Neural cell (in vitro differentiated cells): ENCODE measurements at regions not wholly inside any gene's neighbourhood (a gene's known extent, or its start where the extent isn't known, plus 50 kb on each side); places are given as distances from the start of the nearest gene placed in this dataset.

ENCODE experiments used
- H2AFZ ChIP-seq: fragments of 200-600, 300-800 bp; sonication (generic), shearing (Covaris generic); 2 replicates; pipeline ENCODE4 v1.6.0; 2014; ENCODE audit warnings: low read depth, mild to moderate bottlenecking, antibody characterized with exemption, low read length, moderate library complexity
- H3F3A ChIP-seq: fragments of 200-600 bp; shearing (Covaris generic); 2 replicates; pipeline ENCODE4 v1.6.1; 2016; ENCODE audit warnings: mild to moderate bottlenecking, moderate library complexity, mixed read lengths, antibody characterized with exemption, low read length; ENCODE audit not compliant: insufficient read depth, poor library complexity, severe bottlenecking
- H3K27ac ChIP-seq: fragments of 200-600, 300-800 bp; sonication (generic), shearing (Covaris generic); 2 replicates; pipeline ENCODE4 v1.5.1; 2014; ENCODE audit warnings: mild to moderate bottlenecking, low read length, moderate library complexity
- H3K27me3 ChIP-seq: fragments of 300-800, 200-600 bp; sonication (generic), shearing (Covaris generic); 2 replicates; pipeline ENCODE4 v1.6.0; 2014; ENCODE audit warnings: mild to moderate bottlenecking, low read depth, low read length, moderate library complexity; ENCODE audit not compliant: insufficient read depth
- H3K36me3 ChIP-seq: fragments of 300-800, 200-600 bp; sonication (generic), shearing (Covaris generic); 2 replicates; pipeline ENCODE4 v1.5.1; 2014; ENCODE audit warnings: mild to moderate bottlenecking, antibody characterized with exemption, low read length, moderate library complexity; ENCODE audit not compliant: insufficient read depth
- H3K4me2 ChIP-seq: fragments of 300-800, 200-600 bp; sonication (generic), shearing (Covaris generic); 2 replicates; pipeline ENCODE4 v1.6.0; 2014; ENCODE audit warnings: mild to moderate bottlenecking, low read length
- H3K4me3 ChIP-seq: fragments of 300-800, 200-600 bp; sonication (generic), shearing (Covaris generic); 2 replicates; pipeline ENCODE4 v1.5.1; 2014; ENCODE audit warnings: mild to moderate bottlenecking, low read length, moderate library complexity
- H3K79me2 ChIP-seq: fragments of 200-600 bp; shearing (Covaris generic); replicated peaks from 2 replicates; pipeline ENCODE4 v1.6.0; 2014; ENCODE audit warnings: mild to moderate bottlenecking, low read length, moderate library complexity; ENCODE audit not compliant: insufficient read depth
- H3K9ac ChIP-seq: fragments of 300-800, 200-600 bp; sonication (generic), shearing (Covaris generic); 2 replicates; pipeline ENCODE4 v1.6.1; 2016; ENCODE audit warnings: mild to moderate bottlenecking, low read length, mixed read lengths
- H3K9me2 ChIP-seq: fragments of 200-600 bp; shearing (Covaris generic); 2 replicates; pipeline ENCODE4 v1.6.1; 2016; ENCODE audit warnings: mild to moderate bottlenecking, low read length, mixed read lengths; ENCODE audit not compliant: insufficient read depth
- H3K9me3 ChIP-seq: fragments of 200-600, 300-800 bp; sonication (generic), shearing (Covaris generic); 2 replicates; pipeline ENCODE4 v1.6.1; 2016; ENCODE audit warnings: mild to moderate bottlenecking, mixed run types, low read length, moderate library complexity, mixed read lengths
- H4K20me1 ChIP-seq: fragments of 200-600 bp; shearing (Covaris generic); 2 replicates; pipeline ENCODE4 v1.6.1; 2016; ENCODE audit warnings: mild to moderate bottlenecking, mixed run types; ENCODE audit not compliant: insufficient read depth
- CTCF ChIP-seq: fragments of 450-650 bp; IDR thresholded peaks from 2 replicates; pipeline ENCODE4 v1.5.1; 2014; ENCODE audit warnings: antibody characterized with exemption, mild to moderate bottlenecking, moderate library complexity; ENCODE audit not compliant: poor library complexity, severe bottlenecking
- EP300 ChIP-seq: fragments of 450-650 bp; conservative IDR thresholded peaks from 2 replicates; pipeline ENCODE4 v1.6.1; 2014; ENCODE audit warnings: antibody characterized with exemption, mild to moderate bottlenecking, moderate library complexity; ENCODE audit not compliant: poor library complexity, severe bottlenecking
- EZH2 ChIP-seq: fragments of 200-600, 300-800 bp; shearing (Covaris generic), sonication (generic); IDR thresholded peaks from 2 replicates; pipeline ENCODE4 v1.6.1; 2014; ENCODE audit warnings: antibody characterized with exemption, low read length, borderline replicate concordance, mild to moderate bottlenecking; ENCODE audit not compliant: insufficient read depth, poor library complexity, severe bottlenecking
- MXI1 ChIP-seq: fragments of 450-650 bp; conservative IDR thresholded peaks from 2 replicates; pipeline ENCODE4 v1.6.1; 2014; ENCODE audit warnings: antibody characterized with exemption, mild to moderate bottlenecking; ENCODE audit not compliant: poor library complexity, severe bottlenecking
- POLR2AphosphoS5 ChIP-seq: IDR thresholded peaks from 2 replicates; pipeline ENCODE4 v1.6.1; 2012
- RAD21 ChIP-seq: fragments of 450-650 bp; conservative IDR thresholded peaks from 2 replicates; pipeline ENCODE4 v1.6.1; 2014; ENCODE audit warnings: antibody characterized with exemption, mild to moderate bottlenecking, moderate library complexity
- REST ChIP-seq: IDR thresholded peaks from 2 replicates; pipeline ENCODE4 v1.6.1; 2012; ENCODE audit warnings: borderline replicate concordance
- SMC3 ChIP-seq: fragments of 450-650 bp; conservative IDR thresholded peaks from 2 replicates; pipeline ENCODE4 v1.6.1; 2014; ENCODE audit warnings: antibody characterized with exemption, mild to moderate bottlenecking, moderate library complexity; ENCODE audit not compliant: poor library complexity
- TAF1 ChIP-seq: IDR thresholded peaks from 2 replicates; pipeline ENCODE4 v1.6.1; 2012; ENCODE audit warnings: low read depth

GRCh38 chr5:152331006-152331405 is 74.1 kb downstream of the NMUR2 start:
- Histone ChIP-seq H2AFZ (no peak overlapping the region), H3K9me3 (no peaks in the 10 kb centered on the region), H3K9ac (no peak overlapping the region), H3K9me2 (no peaks in the 10 kb centered on the region), H3K79me2 (no peaks in the 10 kb centered on the region), H3K27ac (no peak overlapping the region), H3K27me3 (no peaks in the 10 kb centered on the region), H3K4me3 (no peak overlapping the region), H3K4me2 (no peak overlapping the region), H3K36me3 (no peaks in the 10 kb centered on the region), H3F3A (no peaks in the 10 kb centered on the region), H4K20me1 (no peaks in the 10 kb centered on the region)
- TF ChIP-seq TAF1 (no peak), POLR2AphosphoS5 (no peak)

- H4K20me1 ChIP-seq = no peaks in the 10 kb centered on the region
- no peaks in the 10 kb centered on the region for H3K27me3 ChIP-seq
- H3K79me2 ChIP-seq = no peaks in the 10 kb centered on the region
- H3F3A ChIP-seq = no peaks in the 10 kb centered on the region
- TF ChIP-seq EZH2 = no peak
- no peak for TF ChIP-seq POLR2AphosphoS5
- TF ChIP-seq MXI1 = no peak
- TF ChIP-seq EP300 = no peak
- TF ChIP-seq SMC3 = no peak
- no peak for TF ChIP-seq CTCF
- TF ChIP-seq REST = no peak
- TF ChIP-seq RAD21 = no peak
- no peak for TF ChIP-seq TAF1
- no peak overlapping the region for H3K27ac ChIP-seq
- no peaks in the 10 kb centered on the region for H3K9me2 ChIP-seq
- no peak overlapping the region for H3K4me3 ChIP-seq
- H3K9ac ChIP-seq = no peak overlapping the region
- H3K4me2 ChIP-seq = no peak overlapping the region
- no peak overlapping the region for H2AFZ ChIP-seq
- H3K9me3 ChIP-seq = no peaks in the 10 kb centered on the region
- no peaks in the 10 kb centered on the region for H3K36me3 ChIP-seq
These were observed 75.3 kb downstream of the NMUR2 start for GRCh38 chr5:152329761-152330283.

GRCh38 chr5:152329207-152329606 is 75.9 kb downstream of the NMUR2 start:
- TF ChIP-seq CTCF (no peak), POLR2AphosphoS5 (peak; percentile 80), EP300 (peak; percentile 65)
- Histone ChIP-seq H3F3A (no peaks in the 10 kb centered on the region), H3K36me3 (no peaks in the 10 kb centered on the region), H3K4me2 (no peak overlapping the region), H3K9me3 (no peaks in the 10 kb centered on the region), H2AFZ (no peak overlapping the region), H3K79me2 (no peaks in the 10 kb centered on the region), H3K27ac (no peak overlapping the region), H3K9me2 (no peaks in the 10 kb centered on the region), H3K9ac (no peak overlapping the region), H4K20me1 (no peaks in the 10 kb centered on the region), H3K27me3 (no peaks in the 10 kb centered on the region), H3K4me3 (no peak overlapping the region)
